IPS-NIHi11 (cell line): ENCODE measurements at regions not wholly inside any gene's neighbourhood (a gene's known extent, or its start where the extent isn't known, plus 50 kb on each side); places are given as distances from the start of the nearest gene placed in this dataset.
"Not testable (repeated sequence)": the region's sequence is repeated elsewhere in the genome, so short reads cannot be mapped to it uniquely, and the experiment has no call there.

ENCODE experiments used
- DNase-seq: peaks from one replicate; pipeline ENCODE4 v3.0.0; 2012; ENCODE audit warnings: mixed read lengths, low spot score

DNA sequence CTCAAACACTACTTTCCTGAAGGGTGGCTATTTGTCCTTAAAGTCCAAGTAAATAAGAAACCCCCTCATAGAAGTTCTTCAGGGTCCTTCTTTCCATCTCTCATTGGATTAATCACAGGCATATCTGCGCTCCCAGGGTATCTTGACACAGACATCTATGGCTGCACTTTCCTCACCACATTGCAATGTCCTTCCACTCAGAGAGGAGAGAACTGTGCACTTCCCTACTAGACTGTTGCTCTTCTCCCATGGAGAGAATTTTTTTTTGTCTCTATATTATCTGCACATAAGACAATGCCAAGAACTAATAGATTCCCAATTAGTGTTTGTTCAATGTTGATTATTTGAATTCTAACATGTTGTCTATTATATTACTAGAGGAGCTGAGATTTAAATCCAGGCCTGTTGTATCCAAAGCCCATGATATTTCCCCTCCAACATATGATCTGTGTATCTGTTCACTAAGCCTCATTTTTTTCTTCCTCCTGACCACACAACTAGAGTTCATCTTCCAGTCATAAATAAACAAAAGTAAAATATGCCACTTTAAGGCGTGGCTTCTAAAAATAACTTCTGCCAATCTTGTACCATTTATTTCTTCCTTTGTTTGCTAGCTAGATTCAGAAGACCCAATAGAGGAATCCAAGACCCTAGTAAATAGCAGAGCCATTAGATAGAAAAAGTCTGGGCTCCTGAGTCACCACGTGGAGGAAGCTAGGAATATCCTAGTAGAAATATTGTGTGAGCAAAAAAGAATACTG lies 61.5 kb upstream of the FAM241A start:
- DNase-seq = no peak

- DNase-seq = no peak
Measured at GRCh38 chr4:112085156-112086035, 59.9 kb upstream of the FAM241A start.

DNA sequence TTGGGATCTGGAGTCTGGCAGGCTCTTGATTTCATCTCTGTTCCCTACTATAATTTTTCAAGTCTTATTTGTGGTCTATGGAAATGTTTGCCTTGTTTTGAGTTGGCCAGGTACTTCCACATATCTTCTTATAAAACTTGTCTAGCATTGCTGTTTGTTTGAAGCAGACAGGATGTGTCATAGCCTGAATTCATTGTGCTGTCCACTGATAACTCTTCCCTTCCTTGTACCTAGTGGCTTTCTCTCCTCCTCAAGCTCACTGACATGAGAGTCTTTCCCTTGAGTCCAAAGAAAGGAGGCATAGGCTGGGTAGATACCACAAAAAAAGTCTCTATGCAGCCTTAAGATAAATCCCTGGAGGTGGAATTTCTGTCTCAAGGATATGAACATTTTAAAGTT lies 59.2 kb upstream of the FAM241A start:
- DNase-seq = no peak

DNA sequence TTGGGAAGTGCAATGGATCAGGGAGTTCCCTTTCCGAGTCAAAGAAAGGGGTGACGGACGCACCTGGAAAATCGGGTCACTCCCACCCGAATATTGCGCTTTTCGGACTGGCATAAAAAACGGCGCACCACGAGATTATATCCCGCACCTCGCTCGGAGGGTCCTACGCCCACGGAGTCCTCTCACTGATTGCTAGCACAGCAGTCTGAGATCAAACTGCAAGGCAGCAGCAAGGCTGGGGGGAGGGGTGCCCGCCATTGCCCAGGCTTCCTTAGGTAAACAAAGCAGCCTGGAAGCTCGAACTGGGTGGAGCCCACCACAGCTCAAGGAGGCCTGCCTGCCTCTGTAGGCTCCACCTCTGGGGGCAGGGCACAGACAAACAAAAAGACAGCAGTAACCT lies 58.6 kb upstream of the FAM241A start:
- DNase-seq = not testable (repeated sequence)

- DNase-seq = not testable (repeated sequence)
Measured at GRCh38 chr4:112092330-112092729, 52.9 kb upstream of the FAM241A start.

- no peak for DNase-seq
Measured at GRCh38 chr4:112093636-112094202, 51.5 kb upstream of the FAM241A start.

- no peak for DNase-seq
Measured at GRCh38 chr4:112094330-112094729, 50.9 kb upstream of the FAM241A start.
